Epithelial cell of esophagus (primary cell): ENCODE measurements at regions not wholly inside any gene's neighbourhood (a gene's known extent, or its start where the extent isn't known, plus 50 kb on each side); places are given as distances from the start of the nearest gene placed in this dataset.
"Not testable (repeated sequence)": the region's sequence is repeated elsewhere in the genome, so short reads cannot be mapped to it uniquely, and the experiment has no call there.

Experiments
- DNase-seq: peaks from one replicate; pipeline ENCODE4 v3.0.0; 2010; ENCODE audit warnings: low read depth
- H3K4me3 ChIP-seq: 2 replicates; pipeline ENCODE4 v1.5.1; 2011; ENCODE audit warnings: mild to moderate bottlenecking, low read length, control low read depth
- CTCF ChIP-seq: IDR thresholded peaks from 2 replicates; pipeline ENCODE4 v1.5.1; 2011; ENCODE audit warnings: low read depth, mild to moderate bottlenecking, low read length, control low read depth, inconsistent platforms; ENCODE audit not compliant: insufficient read depth; ENCODE audit errors: missing control alignments

- DNase-seq: no peak
- H3K4me3 ChIP-seq: no peak overlapping the region
- no peak for TF ChIP-seq CTCF
Measured at GRCh38 chr18:51260118-51260517, 62.6 kb upstream of the MEX3C start.

GRCh38 chr18:51266077-51266476 is 68.6 kb upstream of the MEX3C start:
- peak; percentile 70 for DNase-seq
- H3K4me3 ChIP-seq: not testable (repeated sequence)

- TF ChIP-seq CTCF: no peak
- DNase-seq: peak; percentile 85
- no peak overlapping the region for H3K4me3 ChIP-seq
Measured at GRCh38 chr18:51266773-51267172, 69.3 kb upstream of the MEX3C start.

- no peak for DNase-seq
- no peak for TF ChIP-seq CTCF
- H3K4me3 ChIP-seq: no peak overlapping the region
Measured at GRCh38 chr18:51273437-51273836, 76.0 kb upstream of the MEX3C start.

- no peak for TF ChIP-seq CTCF
- DNase-seq: peak; percentile 25
- H3K4me3 ChIP-seq: no peak overlapping the region
Measured at GRCh38 chr18:51275712-51276476, 78.4 kb upstream of the MEX3C start.

GRCh38 chr18:51278045-51278649 is 80.7 kb upstream of the MEX3C start:
- peak; percentile 77 for DNase-seq
- H3K4me3 ChIP-seq: no peak overlapping the region
- TF ChIP-seq CTCF: peak; percentile 93

- no peak for DNase-seq
- no peak overlapping the region for H3K4me3 ChIP-seq
- TF ChIP-seq CTCF: no peak
Measured at GRCh38 chr18:51279367-51279984, 82.0 kb upstream of the MEX3C start.
